Putamen (tissue), 1 donor: ENCODE measurements at regions not wholly inside any gene's neighbourhood (a gene's known extent, or its start where the extent isn't known, plus 50 kb on each side); places are given as distances from the start of the nearest gene placed in this dataset.

ENCODE experiments used
- DNase-seq: peaks from one replicate; pipeline ENCODE4 v3.0.0-alpha.2; 2016; ENCODE audit warnings: low spot score

- DNase-seq = no peak
Observed at GRCh38 chrX:39984191-39984956, 113.4 kb downstream of the BCOR start.

GRCh38 chrX:39985071-39985470, 112.7 kb downstream of the BCOR start:
- DNase-seq = no peak

GRCh38 chrX:39985551-39985950, 112.2 kb downstream of the BCOR start:
- DNase-seq = no peak

GRCh38 chrX:39988496-39988895, 109.3 kb downstream of the BCOR start:
- DNase-seq = no peak

- DNase-seq = no peak
Observed at GRCh38 chrX:39990388-39990787, 107.4 kb downstream of the BCOR start.

GRCh38 chrX:39992300-39992699, 105.5 kb downstream of the BCOR start:
- DNase-seq = no peak

- DNase-seq = no peak
Observed at GRCh38 chrX:39995457-39995856, 102.3 kb downstream of the BCOR start.

GRCh38 chrX:39996536-39996935, 101.2 kb downstream of the BCOR start:
- DNase-seq = no peak

GRCh38 chrX:39998636-39999406, 98.9 kb downstream of the BCOR start:
- no peak for DNase-seq
